Thoracic aorta (tissue), 2 donors: ENCODE measurements at regions not wholly inside any gene's neighbourhood (a gene's known extent, or its start where the extent isn't known, plus 50 kb on each side); places are given as distances from the start of the nearest gene placed in this dataset.

ENCODE experiments used
- ATAC-seq: fragments of 150-250 bp; one replicate; pipeline ENCODE4 v1.8.0; 2017; ENCODE audit warnings: low read depth; ENCODE audit not compliant: insufficient number of reproducible peaks, low FRiP score
- DNase-seq: peaks from one replicate; pipeline ENCODE4 v3.0.0-alpha.2; 2020; ENCODE audit warnings: low spot score
- H3K27ac ChIP-seq, 2 donors: fragments of 200-600 bp; sonication (generic); 1 replicate in 1 of 2; 2 replicates in 1 of 2; pipeline ENCODE4 v1.5.1; 2016; ENCODE audit warnings: mild to moderate bottlenecking in 2 of 2, moderate library complexity in 2 of 2
- H3K27me3 ChIP-seq: fragments of 200-600 bp; sonication (generic); replicated peaks from 2 replicates; pipeline ENCODE4 v1.6.0; 2016; ENCODE audit warnings: mild to moderate bottlenecking; ENCODE audit not compliant: insufficient read depth
- H3K36me3 ChIP-seq: fragments of 200-600 bp; sonication (generic); one replicate; pipeline ENCODE4 v1.5.1; 2016
- H3K4me1 ChIP-seq, 2 donors: fragments of 200-600 bp; sonication (generic); 1 replicate in 1 of 2; 2 replicates in 1 of 2; pipeline versions ENCODE4 v1.5.1 to v1.6.0; 2016; ENCODE audit warnings: low read depth in 2 of 2, mild to moderate bottlenecking in 1 of 2; ENCODE audit not compliant: control insufficient read depth in 1 of 2
- H3K4me3 ChIP-seq: fragments of 200-600 bp; sonication (generic); 2 replicates; pipeline ENCODE4 v1.5.1; 2016; ENCODE audit warnings: mild to moderate bottlenecking
- H3K9me3 ChIP-seq: fragments of 200-600 bp; sonication (generic); 2 replicates; pipeline ENCODE4 v1.5.1; 2016
- TF ChIP-seq, protein P1 (sequence below): fragments of 200-600 bp; sonication (generic); IDR thresholded peaks from one replicate; pipeline ENCODE4 v1.5.1; 2019; ENCODE audit warnings: antibody characterized with exemption

DNA sequence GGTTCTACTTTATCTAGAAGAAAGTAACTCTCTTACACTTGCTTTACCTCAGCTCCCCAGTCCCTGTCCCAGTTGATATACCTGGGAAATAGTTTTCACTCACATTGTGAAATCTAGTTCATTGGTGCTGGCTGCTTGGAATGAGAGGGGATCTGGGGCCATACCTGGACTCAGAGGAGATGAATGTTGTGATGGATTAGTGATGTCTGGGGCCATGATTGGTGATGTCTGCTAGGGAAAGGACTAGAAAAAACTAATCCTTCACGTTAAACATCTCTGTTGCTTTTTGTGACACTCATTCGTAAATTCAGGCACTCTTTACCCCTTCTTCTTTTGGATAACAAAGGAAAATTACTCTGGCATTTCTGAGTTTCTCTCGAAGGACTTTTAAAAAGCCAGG, 152.4 kb downstream of the RAB11FIP2 start:
- Histone ChIP-seq H3K9me3 (no peaks in the 10 kb centered on the region), H3K4me1 (no peaks in the 10 kb centered on the region), H3K36me3 (no peaks in the 10 kb centered on the region), H3K27ac (no peak overlapping the region), H3K27me3 (no peaks in the 10 kb centered on the region), H3K4me3 (no peak overlapping the region)
- DNase-seq (no peak), ATAC-seq (no peak)
- TF ChIP-seq, protein P1, sequence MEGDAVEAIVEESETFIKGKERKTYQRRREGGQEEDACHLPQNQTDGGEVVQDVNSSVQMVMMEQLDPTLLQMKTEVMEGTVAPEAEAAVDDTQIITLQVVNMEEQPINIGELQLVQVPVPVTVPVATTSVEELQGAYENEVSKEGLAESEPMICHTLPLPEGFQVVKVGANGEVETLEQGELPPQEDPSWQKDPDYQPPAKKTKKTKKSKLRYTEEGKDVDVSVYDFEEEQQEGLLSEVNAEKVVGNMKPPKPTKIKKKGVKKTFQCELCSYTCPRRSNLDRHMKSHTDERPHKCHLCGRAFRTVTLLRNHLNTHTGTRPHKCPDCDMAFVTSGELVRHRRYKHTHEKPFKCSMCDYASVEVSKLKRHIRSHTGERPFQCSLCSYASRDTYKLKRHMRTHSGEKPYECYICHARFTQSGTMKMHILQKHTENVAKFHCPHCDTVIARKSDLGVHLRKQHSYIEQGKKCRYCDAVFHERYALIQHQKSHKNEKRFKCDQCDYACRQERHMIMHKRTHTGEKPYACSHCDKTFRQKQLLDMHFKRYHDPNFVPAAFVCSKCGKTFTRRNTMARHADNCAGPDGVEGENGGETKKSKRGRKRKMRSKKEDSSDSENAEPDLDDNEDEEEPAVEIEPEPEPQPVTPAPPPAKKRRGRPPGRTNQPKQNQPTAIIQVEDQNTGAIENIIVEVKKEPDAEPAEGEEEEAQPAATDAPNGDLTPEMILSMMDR: no peak

DNA sequence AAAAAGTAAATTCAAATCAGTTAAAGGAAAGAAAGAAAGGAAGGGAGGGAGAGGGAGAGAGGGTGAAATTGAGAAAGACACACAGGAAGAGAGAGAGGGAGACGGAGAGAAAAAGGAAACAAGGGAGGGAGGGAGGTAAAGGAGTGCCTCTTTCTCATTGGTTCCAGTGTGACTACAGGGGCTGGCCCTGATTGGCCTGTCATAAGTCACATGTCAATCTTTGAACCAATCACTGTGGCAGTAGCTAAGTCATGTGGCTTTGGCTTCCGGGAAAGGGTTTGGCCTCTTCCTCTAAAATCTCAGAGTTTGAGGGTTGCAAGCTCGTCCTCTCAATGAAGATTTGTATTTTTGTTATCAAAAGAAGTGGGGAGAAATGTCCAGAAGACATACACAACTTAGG, 150.2 kb downstream of the RAB11FIP2 start:
- no peaks in the 10 kb centered on the region for H3K4me1 ChIP-seq
- H3K4me3 ChIP-seq: no peak overlapping the region
- DNase-seq (no peak), ATAC-seq (no peak)
- no peak overlapping the region for H3K27ac ChIP-seq
- H3K27me3 ChIP-seq: no peaks in the 10 kb centered on the region
- no peaks in the 10 kb centered on the region for H3K9me3 ChIP-seq
- no peaks in the 10 kb centered on the region for H3K36me3 ChIP-seq
- TF ChIP-seq, protein P1: no peak

DNA sequence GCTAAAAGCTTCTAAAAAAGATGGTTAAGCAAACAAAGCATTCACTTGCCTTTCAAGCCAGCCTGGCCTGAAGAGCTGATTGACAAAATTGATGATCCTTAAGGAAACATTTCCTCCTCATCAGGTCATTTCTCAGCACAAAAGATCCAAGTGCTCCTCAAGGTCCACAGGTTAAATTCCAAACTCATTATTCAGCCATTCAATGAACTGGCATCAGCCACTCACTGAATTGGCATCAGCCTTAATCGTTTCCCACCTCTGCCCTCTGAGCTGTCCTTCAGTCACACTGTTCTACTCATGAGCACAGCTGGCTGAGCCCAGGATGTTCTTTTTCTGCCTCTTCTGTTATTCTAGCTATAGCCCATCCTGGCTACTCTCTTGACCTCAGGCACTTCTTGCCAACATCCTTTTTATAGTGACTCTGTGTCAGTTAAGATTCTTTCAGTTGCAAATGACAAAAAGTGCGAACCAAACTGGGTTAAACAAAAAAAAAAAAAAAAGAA, 147.5 kb downstream of the RAB11FIP2 start:
- no peaks in the 10 kb centered on the region for H3K27me3 ChIP-seq
- no peak overlapping the region for H3K4me3 ChIP-seq
- H3K27ac ChIP-seq: no peak overlapping the region
- TF ChIP-seq, protein P1: no peak
- no peaks in the 10 kb centered on the region for H3K9me3 ChIP-seq
- DNase-seq: no peak
- no peaks in the 10 kb centered on the region for H3K4me1 ChIP-seq
- ATAC-seq: no peak
- no peaks in the 10 kb centered on the region for H3K36me3 ChIP-seq

DNA sequence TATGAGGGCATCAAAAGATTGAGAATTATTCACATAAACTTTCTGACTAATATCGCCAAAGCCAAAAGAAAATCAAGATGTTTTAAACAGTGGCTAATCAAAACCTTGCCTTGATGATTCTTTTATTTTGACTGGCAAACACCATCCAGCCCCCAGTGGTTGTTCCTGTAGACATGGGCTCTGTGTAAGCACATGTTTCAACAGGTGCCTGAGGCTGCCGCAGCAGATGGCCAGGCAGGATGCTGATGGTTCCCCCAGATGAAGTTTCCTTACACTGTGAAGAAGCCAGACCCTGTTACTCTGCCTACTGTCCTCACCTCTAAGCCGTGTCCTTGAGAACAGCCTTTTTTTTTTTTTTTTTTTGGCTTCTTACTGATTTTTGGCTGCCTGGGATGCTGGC, 146.5 kb downstream of the RAB11FIP2 start:
- no peak for ATAC-seq
- H3K27ac ChIP-seq: no peak overlapping the region
- DNase-seq: no peak

DNA sequence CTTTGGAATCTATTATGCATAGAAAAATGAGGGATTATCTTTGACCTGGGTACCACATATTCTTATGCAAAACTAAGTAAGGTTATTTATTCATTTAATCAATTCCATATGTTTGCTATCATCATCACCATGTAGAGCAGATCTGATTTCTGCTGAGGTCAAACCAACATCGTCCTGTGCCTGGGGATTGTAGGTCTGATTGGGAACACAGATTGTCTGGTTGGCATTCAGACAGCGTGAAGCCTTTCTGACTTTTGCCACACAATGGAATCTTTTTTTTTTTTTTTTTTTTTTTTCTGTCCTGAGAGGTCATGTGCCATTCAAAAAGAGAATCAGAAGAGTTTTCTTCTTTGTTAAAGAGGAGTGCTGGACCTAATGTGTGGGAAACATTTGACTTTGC, 142.9 kb downstream of the RAB11FIP2 start:
- no peaks in the 10 kb centered on the region for H3K36me3 ChIP-seq
- H3K27ac ChIP-seq: no peak overlapping the region
- TF ChIP-seq, protein P1: no peak
- no peak for ATAC-seq
- H3K27me3 ChIP-seq: no peaks in the 10 kb centered on the region
- H3K9me3 ChIP-seq: no peaks in the 10 kb centered on the region
- no peak overlapping the region for H3K4me3 ChIP-seq
- no peaks in the 10 kb centered on the region for H3K4me1 ChIP-seq
- no peak for DNase-seq

More for the DNA sequence above, 146.5 kb downstream of the RAB11FIP2 start:
- no peak overlapping the region for H3K4me3 ChIP-seq
- H3K4me1 ChIP-seq: no peaks in the 10 kb centered on the region
- no peaks in the 10 kb centered on the region for H3K36me3 ChIP-seq
- H3K27me3 ChIP-seq: no peaks in the 10 kb centered on the region
- TF ChIP-seq, protein P1: no peak
- H3K9me3 ChIP-seq: no peaks in the 10 kb centered on the region
